ENCODE measurements at regions not wholly inside any gene's neighbourhood (a gene's known extent, or its start where the extent isn't known, plus 50 kb on each side); places are given as distances from the start of the nearest gene placed in this dataset.

- no peaks in the 10 kb centered on the region for H3K27me3 Mint-ChIP-seq (ENCODE audit: low read depth)
- peaks cover 4 to 5% of the 10 kb centered on the region in 2 experiments; a peak in 4 of 5 replicates for H3K9me3 Mint-ChIP-seq
Observed at GRCh38 chr4:59200992-59201391, 1999.1 kb upstream of the ADGRL3 start.

More at GRCh38 chr4:59200992-59201391, 1999.1 kb upstream of the ADGRL3 start:
- Histone ChIP-seq H2BK12ac (ENCODE audit: insufficient read length, low read depth, low read length) (no peak overlapping the region), H3K79me2 (ENCODE audit: insufficient read depth, low read length) (no peaks in the 10 kb centered on the region), H3T11ph (ENCODE audit: low read length) (no peak overlapping the region), H3K9me3 (ENCODE audit: control insufficient read depth, low read depth, low read length) (no peaks in the 10 kb centered on the region), H3K27me3 (ENCODE audit: insufficient read depth, low read length) (no peaks in the 10 kb centered on the region), H3K23me2 (ENCODE audit: insufficient read length, low read depth, low read length, poor library complexity, severe bottlenecking) (no peaks in the 10 kb centered on the region), H3K18ac (ENCODE audit: insufficient read length, low read depth, low read length) (no peak overlapping the region), H3K4me2 (ENCODE audit: insufficient read depth, insufficient read length, low read length) (no peak overlapping the region), H4K20me1 (ENCODE audit: control insufficient read depth, insufficient read depth, insufficient read length) (no peaks in the 10 kb centered on the region), H2BK5ac (ENCODE audit: insufficient read length, low read length) (no peak overlapping the region), H4K91ac (ENCODE audit: insufficient read length, low read depth, low read length) (no peak overlapping the region), H3K27ac (ENCODE audit: insufficient read length, low read depth, low read length) (no peak overlapping the region), H3K4me1 (ENCODE audit: insufficient read depth, low read length) (no peaks in the 10 kb centered on the region), H3K79me1 (ENCODE audit: insufficient read depth, low read depth, low read length, poor library complexity, severe bottlenecking) (no peaks in the 10 kb centered on the region), H2BK15ac (ENCODE audit: low read depth, low read length) (no peak overlapping the region), H2AK5ac (ENCODE audit: insufficient read length, low read length) (no peak overlapping the region), H2AFZ (ENCODE audit: low read length) (no peak overlapping the region), H3K4ac (ENCODE audit: low read depth, low read length) (no peak overlapping the region), H3K56ac (ENCODE audit: insufficient read length, low read depth, low read length) (no peak overlapping the region), H4K5ac (ENCODE audit: insufficient read length, low read depth, low read length) (no peak overlapping the region), H3K9ac (ENCODE audit: extremely low read depth, insufficient read length, low read length) (no peak overlapping the region), H2BK20ac (ENCODE audit: low read depth, low read length, poor library complexity, severe bottlenecking) (no peak overlapping the region), H3K14ac (ENCODE audit: insufficient read depth, low read length) (no peak overlapping the region), H3K23ac (ENCODE audit: insufficient read length, low read depth, low read length) (no peak overlapping the region), H2BK120ac (ENCODE audit: low read depth, low read length, poor library complexity, severe bottlenecking) (no peak overlapping the region), H4K8ac (replicated peaks; ENCODE audit: insufficient read length, low read depth, low read length) (no peak overlapping the region)
- no peak overlapping the region for H3K4me3 Mint-ChIP-seq
- H3K4me1 Mint-ChIP-seq, result no peaks in the 10 kb centered on the region
- no CpG with 5 or more reads among the region's 2 CpGs for WGBS (ENCODE audit: extremely low coverage, insufficient read length, low lambda C conversion rate)
- DNase-seq, result no peak
- H3K36me3 Mint-ChIP-seq (ENCODE audit: insufficient read depth in 1 of 3, low read depth in 3 of 3), result peaks cover 0 to 6% (median 4%) of the 10 kb centered on the region in 3 experiments; a peak in 3 of 7 replicates
- TF ChIP-seq CTCF (conservative IDR thresholded peaks at IDR 0.05), result no peak
- no peak overlapping the region for H3K27ac Mint-ChIP-seq

Data from H9 (cell line).